SK-N-SH (cell line): ENCODE measurements at regions not wholly inside any gene's neighbourhood (a gene's known extent, or its start where the extent isn't known, plus 50 kb on each side); places are given as distances from the start of the nearest gene placed in this dataset.

Experiments used
- EZH2phosphoT487 ChIP-seq: fragments of 200-600 bp; sonication (generic); IDR thresholded peaks from 2 replicates; pipeline ENCODE4 v1.6.1; 2017; ENCODE audit warnings: low read depth, mixed run types, mild to moderate bottlenecking, antibody characterized with exemption, moderate library complexity, borderline replicate concordance
- POLR2AphosphoS5 ChIP-seq: IDR thresholded peaks from 2 replicates; pipeline ENCODE4 v1.6.1; 2012; ENCODE audit warnings: low read depth, low read length
- TF ChIP-seq, protein P1 (sequence below): fragments of 200-600 bp; sonication (generic); IDR thresholded peaks from 2 replicates; pipeline ENCODE4 v1.6.1; 2017; ENCODE audit warnings: antibody characterized with exemption, mild to moderate bottlenecking, moderate library complexity

DNA sequence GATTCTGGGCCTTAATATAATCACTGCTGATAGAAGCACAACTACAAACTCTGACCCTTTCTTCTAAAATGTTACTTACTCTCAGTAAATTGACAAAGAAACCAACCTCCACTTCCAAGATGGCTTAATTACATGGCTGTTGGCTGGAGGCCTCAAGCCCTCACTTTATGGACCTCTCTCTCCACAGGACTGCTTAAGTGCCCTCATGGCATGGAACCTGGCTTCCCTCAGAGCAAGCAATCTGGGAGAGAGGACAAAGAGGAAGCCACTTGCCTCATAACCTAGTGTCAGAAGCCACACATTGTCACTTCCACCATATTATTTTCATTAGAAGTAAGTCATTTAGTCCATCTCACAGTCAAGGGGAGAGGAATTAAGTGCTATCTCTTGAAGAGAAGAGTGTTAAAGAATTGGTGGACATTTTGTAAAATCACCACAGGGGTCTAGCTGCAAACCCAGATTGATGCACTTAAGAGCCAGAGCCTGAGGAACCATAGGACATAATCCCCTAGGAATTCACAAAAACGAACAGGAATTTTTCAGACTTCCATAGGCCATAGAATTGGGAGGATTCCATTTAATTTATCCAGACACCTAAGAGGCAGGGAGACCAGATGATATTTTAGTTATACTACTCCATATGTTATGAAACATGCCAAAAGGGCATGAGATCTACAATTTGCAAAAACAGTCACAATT is 97.5 kb upstream of the TNFSF4 start:
- TF ChIP-seq, protein P1, sequence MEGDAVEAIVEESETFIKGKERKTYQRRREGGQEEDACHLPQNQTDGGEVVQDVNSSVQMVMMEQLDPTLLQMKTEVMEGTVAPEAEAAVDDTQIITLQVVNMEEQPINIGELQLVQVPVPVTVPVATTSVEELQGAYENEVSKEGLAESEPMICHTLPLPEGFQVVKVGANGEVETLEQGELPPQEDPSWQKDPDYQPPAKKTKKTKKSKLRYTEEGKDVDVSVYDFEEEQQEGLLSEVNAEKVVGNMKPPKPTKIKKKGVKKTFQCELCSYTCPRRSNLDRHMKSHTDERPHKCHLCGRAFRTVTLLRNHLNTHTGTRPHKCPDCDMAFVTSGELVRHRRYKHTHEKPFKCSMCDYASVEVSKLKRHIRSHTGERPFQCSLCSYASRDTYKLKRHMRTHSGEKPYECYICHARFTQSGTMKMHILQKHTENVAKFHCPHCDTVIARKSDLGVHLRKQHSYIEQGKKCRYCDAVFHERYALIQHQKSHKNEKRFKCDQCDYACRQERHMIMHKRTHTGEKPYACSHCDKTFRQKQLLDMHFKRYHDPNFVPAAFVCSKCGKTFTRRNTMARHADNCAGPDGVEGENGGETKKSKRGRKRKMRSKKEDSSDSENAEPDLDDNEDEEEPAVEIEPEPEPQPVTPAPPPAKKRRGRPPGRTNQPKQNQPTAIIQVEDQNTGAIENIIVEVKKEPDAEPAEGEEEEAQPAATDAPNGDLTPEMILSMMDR: no peak
- no peak for TF ChIP-seq EZH2phosphoT487
- TF ChIP-seq POLR2AphosphoS5: no peak
